ENCODE measurements at regions not wholly inside any gene's neighbourhood (a gene's known extent, or its start where the extent isn't known, plus 50 kb on each side); places are given as distances from the start of the nearest gene placed in this dataset.

- TF ChIP-seq ATF2 (tag by site-specific recombination; IDR thresholded peaks at IDR 0.05; ENCODE audit: low read depth) (no peak), CTCF (tag by site-specific recombination; IDR thresholded peaks at IDR 0.05) (no peak), REST (tag by site-specific recombination; IDR thresholded peaks at IDR 0.05) (no peak)
Observed at GRCh38 chr7:52647046-52647445, 388.4 kb upstream of the POM121L12 start.

All from HEK293 (cell line).